ENCODE measurements at regions not wholly inside any gene's neighbourhood (a gene's known extent, or its start where the extent isn't known, plus 50 kb on each side); places are given as distances from the start of the nearest gene placed in this dataset.
"Not testable (repeated sequence)": the region's sequence is repeated elsewhere in the genome, so short reads cannot be mapped to it uniquely, and the experiment has no call there.

DNA sequence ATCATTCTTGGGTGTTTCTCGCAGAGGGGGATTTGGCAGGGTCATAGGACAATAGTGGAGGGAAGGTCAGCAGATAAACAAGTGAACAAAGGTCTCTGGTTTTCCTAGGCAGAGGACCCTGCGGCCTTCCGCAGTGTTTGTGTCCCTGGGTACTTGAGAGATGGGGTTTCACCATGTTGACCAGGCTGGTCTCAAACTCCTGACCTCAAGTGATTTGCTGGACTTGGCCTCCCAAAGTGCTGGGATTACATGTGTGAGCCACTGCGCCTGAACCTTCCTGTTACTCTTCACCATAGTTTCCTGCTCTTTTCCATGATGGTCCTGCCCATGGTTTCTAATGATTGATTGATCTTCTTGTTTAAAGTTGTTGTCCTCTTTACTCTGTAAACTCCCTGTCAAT, 207.9 kb downstream of the BCAS1 start:
- not testable (repeated sequence) for TF ChIP-seq GABPA (IDR thresholded peaks at IDR 0.05 in 1 of 2, conservative IDR thresholded peaks at IDR 0.05 in 1 of 2); MAX (IDR thresholded peaks at IDR 0.05)
- TF ChIP-seq, protein P1, sequence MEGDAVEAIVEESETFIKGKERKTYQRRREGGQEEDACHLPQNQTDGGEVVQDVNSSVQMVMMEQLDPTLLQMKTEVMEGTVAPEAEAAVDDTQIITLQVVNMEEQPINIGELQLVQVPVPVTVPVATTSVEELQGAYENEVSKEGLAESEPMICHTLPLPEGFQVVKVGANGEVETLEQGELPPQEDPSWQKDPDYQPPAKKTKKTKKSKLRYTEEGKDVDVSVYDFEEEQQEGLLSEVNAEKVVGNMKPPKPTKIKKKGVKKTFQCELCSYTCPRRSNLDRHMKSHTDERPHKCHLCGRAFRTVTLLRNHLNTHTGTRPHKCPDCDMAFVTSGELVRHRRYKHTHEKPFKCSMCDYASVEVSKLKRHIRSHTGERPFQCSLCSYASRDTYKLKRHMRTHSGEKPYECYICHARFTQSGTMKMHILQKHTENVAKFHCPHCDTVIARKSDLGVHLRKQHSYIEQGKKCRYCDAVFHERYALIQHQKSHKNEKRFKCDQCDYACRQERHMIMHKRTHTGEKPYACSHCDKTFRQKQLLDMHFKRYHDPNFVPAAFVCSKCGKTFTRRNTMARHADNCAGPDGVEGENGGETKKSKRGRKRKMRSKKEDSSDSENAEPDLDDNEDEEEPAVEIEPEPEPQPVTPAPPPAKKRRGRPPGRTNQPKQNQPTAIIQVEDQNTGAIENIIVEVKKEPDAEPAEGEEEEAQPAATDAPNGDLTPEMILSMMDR (IDR thresholded peaks at IDR 0.05; ENCODE audit: low read depth, low read length, missing input control): not testable (repeated sequence)

Measured in liver (tissue), 3 donors.